ENCODE measurements at regions not wholly inside any gene's neighbourhood (a gene's known extent, or its start where the extent isn't known, plus 50 kb on each side); places are given as distances from the start of the nearest gene placed in this dataset.

- TF ChIP-seq CTCF (IDR thresholded peaks at IDR 0.05): no peak
Observed at GRCh38 chr16:73966851-73967250, 329.8 kb upstream of the PSMD7 start.

- TF ChIP-seq CTCF (IDR thresholded peaks at IDR 0.05): no peak
Observed at GRCh38 chr16:73965591-73965990, 331.0 kb upstream of the PSMD7 start.

- TF ChIP-seq CTCF (IDR thresholded peaks at IDR 0.05): peak; percentile 94
Observed at GRCh38 chr16:73956587-73957494, 339.8 kb upstream of the PSMD7 start.

GRCh38 chr16:73955702-73956101 lies 340.9 kb upstream of the PSMD7 start:
- no peak for TF ChIP-seq CTCF (IDR thresholded peaks at IDR 0.05)

- no peak for TF ChIP-seq CTCF (IDR thresholded peaks at IDR 0.05)
Observed at GRCh38 chr16:73955255-73955654, 341.4 kb upstream of the PSMD7 start.

- TF ChIP-seq CTCF (IDR thresholded peaks at IDR 0.05): no peak
Observed at GRCh38 chr16:73951481-73951880, 345.1 kb upstream of the PSMD7 start.

- no peak for TF ChIP-seq CTCF (IDR thresholded peaks at IDR 0.05)
Observed at GRCh38 chr16:73949574-73950320, 346.9 kb upstream of the PSMD7 start.

Data from LNCAP (cell line).